ENCODE measurements at regions not wholly inside any gene's neighbourhood (a gene's known extent, or its start where the extent isn't known, plus 50 kb on each side); places are given as distances from the start of the nearest gene placed in this dataset.

- CTCF ChIA-PET (ENCODE audit: low intra/inter-chr PET ratio, low total read pairs) = no interaction called here
- no peaks in the 10 kb centered on the region for H4K20me1 ChIP-seq (ENCODE audit: insufficient read depth, low read length)
- no peaks in the 10 kb centered on the region for H3K27me3 ChIP-seq (ENCODE audit: control insufficient read depth in 1 of 2, insufficient read depth in 2 of 2, low read length in 2 of 2)
- H3K4me2 ChIP-seq (ENCODE audit: low read depth, low read length) = no peak overlapping the region
- no peaks in the 10 kb centered on the region for H3K4me1 ChIP-seq (ENCODE audit: insufficient read depth, low read length)
- H3K27ac ChIP-seq (ENCODE audit: extremely low read length, insufficient read depth, low read length) = no peak overlapping the region
- no TSS peak for BruUV-seq (replicated peaks)
- intact Hi-C loops (cut with micrococcal nuclease; ENCODE audit: unreplicated experiment) (no loop called here), in situ Hi-C loops (cut with HindIII; ENCODE audit: extremely low pct_ligation_motif_present, low pct_unique_long_range_greater_than_20kb) (no loop called here)
- no peak overlapping the region for H3K4me3 ChIP-seq (replicated peaks in 1 of 3; ENCODE audit: insufficient read depth in 1 of 3, low read depth in 2 of 3, low read length in 3 of 3)
- DNase-seq (ENCODE audit: low spot score) (no peak), FAIRE-seq (no peak), ATAC-seq (no peak)
- no peak for TF ChIP-seq SUZ12 (IDR thresholded peaks at IDR 0.05; ENCODE audit: low read depth, low read length)
- TF ChIP-seq, protein P1, sequence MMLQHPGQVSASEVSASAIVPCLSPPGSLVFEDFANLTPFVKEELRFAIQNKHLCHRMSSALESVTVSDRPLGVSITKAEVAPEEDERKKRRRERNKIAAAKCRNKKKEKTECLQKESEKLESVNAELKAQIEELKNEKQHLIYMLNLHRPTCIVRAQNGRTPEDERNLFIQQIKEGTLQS (CRISPR knock-in tag; IDR thresholded peaks at IDR 0.05) = no peak
- no peaks in the 10 kb centered on the region for H3K9me3 ChIP-seq (ENCODE audit: low read length)
- no peak overlapping the region for H3K9ac ChIP-seq (ENCODE audit: insufficient read depth, low read depth, low read length)
- POLR2A ChIA-PET = no interaction called here
- no peaks in the 10 kb centered on the region for H3K79me2 ChIP-seq (ENCODE audit: insufficient read depth, low read length)
- no peaks in the 10 kb centered on the region for H3K36me3 ChIP-seq (replicated peaks in 1 of 2; ENCODE audit: control insufficient read depth in 1 of 2, insufficient read depth in 2 of 2, low read length in 2 of 2)
- H2AFZ ChIP-seq (ENCODE audit: low read length) = no peak overlapping the region
- WGBS (ENCODE audit: low lambda C conversion rate) = 17% methylated on average over 3 of the region's 3 CpGs
Observed at GRCh38 chr5:68838157-68838718, 255.6 kb upstream of the SLC30A5 start.

- Histone ChIP-seq H3K4me1 (ENCODE audit: insufficient read depth, low read length) (no peaks in the 10 kb centered on the region), H3K27ac (ENCODE audit: extremely low read length, insufficient read depth, low read length) (no peak overlapping the region), H4K20me1 (ENCODE audit: insufficient read depth, low read length) (no peaks in the 10 kb centered on the region), H3K9ac (ENCODE audit: insufficient read depth, low read depth, low read length) (no peak overlapping the region), H3K4me3 (replicated peaks in 1 of 3; ENCODE audit: insufficient read depth in 1 of 3, low read depth in 2 of 3, low read length in 3 of 3) (no peak overlapping the region), H3K4me2 (ENCODE audit: low read depth, low read length) (no peak overlapping the region), H2AFZ (ENCODE audit: low read length) (no peak overlapping the region), H3K27me3 (ENCODE audit: control insufficient read depth in 1 of 2, insufficient read depth in 2 of 2, low read length in 2 of 2) (no peaks in the 10 kb centered on the region), H3K9me3 (ENCODE audit: low read length) (no peaks in the 10 kb centered on the region), H3K79me2 (ENCODE audit: insufficient read depth, low read length) (no peaks in the 10 kb centered on the region), H3K36me3 (replicated peaks in 1 of 2; ENCODE audit: control insufficient read depth in 1 of 2, insufficient read depth in 2 of 2, low read length in 2 of 2) (no peaks in the 10 kb centered on the region)
- WGBS (ENCODE audit: low lambda C conversion rate) = 31% methylated on average over 5 of the region's 5 CpGs
- ChIA-PET CTCF (ENCODE audit: low intra/inter-chr PET ratio, low total read pairs) (no interaction called here), POLR2A (no interaction called here)
- TF ChIP-seq, protein P2, sequence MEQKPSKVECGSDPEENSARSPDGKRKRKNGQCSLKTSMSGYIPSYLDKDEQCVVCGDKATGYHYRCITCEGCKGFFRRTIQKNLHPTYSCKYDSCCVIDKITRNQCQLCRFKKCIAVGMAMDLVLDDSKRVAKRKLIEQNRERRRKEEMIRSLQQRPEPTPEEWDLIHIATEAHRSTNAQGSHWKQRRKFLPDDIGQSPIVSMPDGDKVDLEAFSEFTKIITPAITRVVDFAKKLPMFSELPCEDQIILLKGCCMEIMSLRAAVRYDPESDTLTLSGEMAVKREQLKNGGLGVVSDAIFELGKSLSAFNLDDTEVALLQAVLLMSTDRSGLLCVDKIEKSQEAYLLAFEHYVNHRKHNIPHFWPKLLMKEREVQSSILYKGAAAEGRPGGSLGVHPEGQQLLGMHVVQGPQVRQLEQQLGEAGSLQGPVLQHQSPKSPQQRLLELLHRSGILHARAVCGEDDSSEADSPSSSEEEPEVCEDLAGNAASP (CRISPR knock-in tag; IDR thresholded peaks at IDR 0.05; ENCODE audit: borderline replicate concordance) = no peak
- no peak for TF ChIP-seq ZNF816 (CRISPR knock-in tag; IDR thresholded peaks at IDR 0.05; ENCODE audit: borderline replicate concordance)
- TF ChIP-seq ATF7 (IDR thresholded peaks at IDR 0.05) = 0 out of 2 replicates have a peak, but pooled peaks have one; percentile 19
- TF ChIP-seq ATF7 (CRISPR knock-in tag; IDR thresholded peaks at IDR 0.05) = no peak
- intact Hi-C loops (cut with micrococcal nuclease; ENCODE audit: unreplicated experiment) (no loop called here), in situ Hi-C loops (cut with HindIII; ENCODE audit: extremely low pct_ligation_motif_present, low pct_unique_long_range_greater_than_20kb) (no loop called here)
- ATAC-seq = no peak
- DNase-seq (ENCODE audit: low spot score) = no peak
- no TSS peak for BruUV-seq (replicated peaks)
- no peak for FAIRE-seq
Observed at GRCh38 chr5:68839019-68839552, 254.7 kb upstream of the SLC30A5 start.

Measured in HepG2 (cell line).